Heart right ventricle (tissue), 16 donors: ENCODE measurements at regions not wholly inside any gene's neighbourhood (a gene's known extent, or its start where the extent isn't known, plus 50 kb on each side); places are given as distances from the start of the nearest gene placed in this dataset.

ENCODE experiments used
- ATAC-seq, 8 donors: fragments of 200-7000 bp; cut with Tn5 transposase; one replicate each; pipeline ENCODE4 v1.9.1; 2020; ENCODE audit warnings: mild to moderate bottlenecking in 8 of 8, moderate library complexity in 8 of 8, moderate number of reproducible peaks in 1 of 8
- DNase-seq, 2 donors: peaks; one replicate each; pipeline ENCODE4 v3.0.0-alpha.2; 2020
- H3K27ac ChIP-seq, 10 donors: fragments of 200-600 bp; sonication (generic) in 2 of 10; one replicate each; pipeline versions ENCODE4 v1.5.0 to v1.8.0; 2020 to 2022; ENCODE audit warnings: mild to moderate bottlenecking in 3 of 10
- H3K27me3 ChIP-seq, 7 donors: fragments of 200-600 bp; one replicate each; pipeline ENCODE4 v1.8.0; 2021 to 2022; ENCODE audit warnings: mild to moderate bottlenecking in 2 of 7
- H3K36me3 ChIP-seq, 9 donors: fragments of 200-600 bp; sonication (generic) in 1 of 9; one replicate each; pipeline versions ENCODE4 v1.5.0 to v1.8.0; 2020 to 2022; ENCODE audit warnings: mild to moderate bottlenecking in 2 of 9
- H3K4me1 ChIP-seq, 9 donors: fragments of 200-600 bp; sonication (generic) in 1 of 9; one replicate each; pipeline versions ENCODE4 v1.5.0 to v1.8.0; 2020 to 2022; ENCODE audit warnings: mild to moderate bottlenecking in 4 of 9
- H3K4me3 ChIP-seq, 10 donors: fragments of 200-600 bp; sonication (generic) in 2 of 10; one replicate each; pipeline versions ENCODE4 v1.5.0 to v1.8.0; 2020 to 2022; ENCODE audit warnings: mild to moderate bottlenecking in 7 of 10, moderate library complexity in 2 of 10
- H3K9me3 ChIP-seq, 11 donors: fragments of 200-600 bp in 10 of 11; sonication (generic) in 2 of 11; one replicate each; pipeline versions ENCODE4 v1.5.0 to v1.8.0; 2013 to 2022; ENCODE audit warnings: mild to moderate bottlenecking in 2 of 11, control low read depth in 1 of 11, moderate library complexity in 1 of 11
- WGBS, 2 donors: extraction: QIAGEN DNeasy Blood & Tissue Kit; methylation state at CpG; one replicate each; pipeline ENCODE4 v1.1.7; 2013; ENCODE audit warnings: inconsistent platforms in 1 of 2; 5-methylcytosine and 5-hydroxymethylcytosine counted together
- intact Hi-C, 10 donors: fragments of 100-400 bp; cut with DNase I; formaldehyde crosslinking; loops; one replicate each; pipeline versions ENCODE4 v1.11.1 to v1.14.2; 2022
- TF ChIP-seq, protein P1 (sequence below), 9 donors: fragments of 200-600 bp; sonication (generic) in 2 of 9; IDR thresholded peaks; one replicate each; pipeline versions ENCODE4 v1.5.0 to v1.8.0; 2021 to 2022; ENCODE audit warnings: antibody characterized with exemption in 9 of 9, mild to moderate bottlenecking in 5 of 9, moderate library complexity in 1 of 9
- donor health status: Arrhythmogenic right ventricular cardiomyopathy.
- donor health status: ischemic (EF 13 %, LVEDD 7.1; RV severe dilation, severe dysfunction).
- donor health status: healthy with polysubstance abuse.
- donor health status: DM: no; HTN: yes; CAD: no.
- donor health status: DM: no; HTN: no; CAD: no.
- donor health status: ischemic (EF 25% LVEDD 6.9; RV normal size, moderate dysfunction).
- donor health status: ischemic (EF 25% LVEDD 5.7; RV mildly dilated, moderate dysfunction).
- donor health status: healthy.
- donor health status: DM: yes; HTN: yes; CAD: no.
- donor health status: Ischemic cardiomyopathy.
- donor health status: ischemic (EF 35%, LVEDD 5.7; RV mildly dilated, moderate dysfunction).
- donor health status: nonischemic (EF 11% LVEDD 7.7; RV severe dilation, severe dysfunction).
- donor health status: DM: yes; HTN: yes; CAD: no.
- donor health status: PGD.
- donor health status: ischemic (EF 29% LVEDD 5.4; RV normal size, mild dysfunction).
- donor health status: nonischemic (EF 23%, LVEDD 6.1; RV moderate dilation, normal function).

DNA sequence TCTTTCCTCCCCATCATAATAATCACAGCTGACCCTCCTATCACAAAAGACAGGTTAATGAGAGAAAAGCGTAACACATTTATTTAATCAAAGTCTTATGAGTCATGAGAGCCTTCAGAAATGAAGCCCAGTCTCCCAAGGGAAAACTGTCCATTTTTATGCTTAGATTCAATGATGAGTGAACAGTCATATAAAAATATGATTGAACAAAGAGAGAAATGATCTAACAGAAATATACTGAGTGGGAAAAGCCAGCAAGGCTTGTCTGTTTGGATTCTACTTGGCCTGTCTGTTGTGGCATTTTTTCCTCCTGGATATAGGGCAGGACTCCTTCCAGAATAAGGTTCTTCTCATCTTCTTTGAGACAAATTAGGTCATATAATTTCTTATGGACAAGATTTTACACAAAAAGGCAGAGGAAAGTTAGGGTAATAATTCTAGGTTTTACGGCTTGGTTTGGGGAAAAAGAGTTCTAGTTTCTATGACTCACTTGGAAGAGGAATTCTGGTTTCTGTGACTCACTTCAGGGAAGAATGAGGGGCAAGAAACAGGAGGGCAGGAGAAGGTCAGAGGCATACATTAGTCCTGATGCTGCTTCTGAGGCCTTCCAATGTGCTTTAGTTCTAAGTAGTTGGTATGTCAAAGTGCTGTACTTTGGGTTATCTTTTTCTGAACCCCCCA lies 534.2 kb downstream of the ZIC1 start:
- intact Hi-C loops: no loop called here
- Histone ChIP-seq H3K9me3 (no peaks in the 10 kb centered on the region), H3K27ac (peak overlapping the region in 1 of 10 donors; percentile 67), H3K4me3 (no peak overlapping the region), H3K27me3 (no peaks in the 10 kb centered on the region), H3K4me1 (no peaks in the 10 kb centered on the region), H3K36me3 (no peaks in the 10 kb centered on the region)
- TF ChIP-seq, protein P1, sequence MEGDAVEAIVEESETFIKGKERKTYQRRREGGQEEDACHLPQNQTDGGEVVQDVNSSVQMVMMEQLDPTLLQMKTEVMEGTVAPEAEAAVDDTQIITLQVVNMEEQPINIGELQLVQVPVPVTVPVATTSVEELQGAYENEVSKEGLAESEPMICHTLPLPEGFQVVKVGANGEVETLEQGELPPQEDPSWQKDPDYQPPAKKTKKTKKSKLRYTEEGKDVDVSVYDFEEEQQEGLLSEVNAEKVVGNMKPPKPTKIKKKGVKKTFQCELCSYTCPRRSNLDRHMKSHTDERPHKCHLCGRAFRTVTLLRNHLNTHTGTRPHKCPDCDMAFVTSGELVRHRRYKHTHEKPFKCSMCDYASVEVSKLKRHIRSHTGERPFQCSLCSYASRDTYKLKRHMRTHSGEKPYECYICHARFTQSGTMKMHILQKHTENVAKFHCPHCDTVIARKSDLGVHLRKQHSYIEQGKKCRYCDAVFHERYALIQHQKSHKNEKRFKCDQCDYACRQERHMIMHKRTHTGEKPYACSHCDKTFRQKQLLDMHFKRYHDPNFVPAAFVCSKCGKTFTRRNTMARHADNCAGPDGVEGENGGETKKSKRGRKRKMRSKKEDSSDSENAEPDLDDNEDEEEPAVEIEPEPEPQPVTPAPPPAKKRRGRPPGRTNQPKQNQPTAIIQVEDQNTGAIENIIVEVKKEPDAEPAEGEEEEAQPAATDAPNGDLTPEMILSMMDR (IDR thresholded peaks at IDR 0.05): no peak
- DNase-seq (no peak), ATAC-seq (peak in 1 of 8 donors; percentile 50)
- 86 to 87% methylated on average over 2 of the region's 2 CpGs for whole genome bisulfite sequencing, 2 donors

DNA sequence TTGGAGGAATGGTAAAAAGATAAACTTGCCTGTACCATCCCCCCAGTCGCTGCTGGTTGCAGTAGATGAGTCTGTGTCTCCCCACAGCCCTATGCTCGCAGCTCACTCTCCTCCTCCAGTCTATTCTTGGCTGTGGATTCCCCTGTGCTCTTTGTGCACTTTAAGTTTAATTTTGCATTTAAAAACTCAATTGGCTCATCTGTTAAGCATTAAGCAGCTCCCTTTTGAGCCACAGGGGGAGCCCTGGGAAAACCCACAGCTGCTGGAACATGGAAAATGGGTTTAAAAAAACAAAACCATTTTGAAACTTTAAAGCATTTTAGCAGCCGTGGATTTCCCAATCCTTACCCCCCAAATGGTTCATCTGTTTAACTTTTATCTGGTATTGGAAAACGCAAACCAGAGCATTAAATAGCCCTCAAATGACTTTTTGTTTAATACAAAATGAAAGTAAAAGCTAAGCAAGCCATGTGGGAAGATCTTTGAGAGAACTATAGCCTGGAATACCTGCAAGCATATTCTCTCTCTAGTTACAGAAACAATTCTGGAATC lies 536.9 kb downstream of the ZIC1 start:
- DNase-seq (peak in 1 of 2 donors; percentile 20), ATAC-seq (peak in 7 of 8 donors; percentile 75 to 89 (median 83))
- Histone ChIP-seq H3K27me3 (no peaks in the 10 kb centered on the region), H3K36me3 (no peaks in the 10 kb centered on the region), H3K4me1 (no peaks in the 10 kb centered on the region), H3K4me3 (peak overlapping the region in 8 of 10 donors; percentile 14 to 45 (median 34)), H3K9me3 (no peaks in the 10 kb centered on the region), H3K27ac (peak overlapping the region in 6 of 10 donors; percentile 2 to 68 (median 26))
- WGBS, 2 donors: 26 to 27% methylated on average over 4 of the region's 4 CpGs
- intact Hi-C loops: no loop called here
- TF ChIP-seq, protein P1 (IDR thresholded peaks at IDR 0.05): peak; percentile 14 to 60 (median 51)

DNA sequence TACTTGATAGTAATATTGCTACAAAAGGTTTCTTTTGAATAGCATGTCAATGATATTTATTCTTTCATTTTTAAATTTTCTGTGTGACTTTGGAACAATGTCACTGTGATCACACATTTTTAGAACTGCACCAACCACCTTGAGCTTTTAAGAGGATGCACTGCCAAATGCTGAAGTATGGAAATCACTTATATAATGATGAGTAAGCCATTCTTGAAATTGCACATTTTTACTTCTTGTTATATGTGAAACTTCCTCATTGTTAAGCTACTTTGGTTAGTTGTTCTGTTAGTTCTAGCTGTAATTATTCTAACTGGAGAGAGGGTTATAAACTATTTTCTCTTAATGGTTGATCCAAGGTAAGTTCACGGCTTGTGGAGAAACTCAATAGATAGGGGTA lies 547.5 kb downstream of the ZIC1 start:
- H3K4me3 ChIP-seq: no peak overlapping the region

DNA sequence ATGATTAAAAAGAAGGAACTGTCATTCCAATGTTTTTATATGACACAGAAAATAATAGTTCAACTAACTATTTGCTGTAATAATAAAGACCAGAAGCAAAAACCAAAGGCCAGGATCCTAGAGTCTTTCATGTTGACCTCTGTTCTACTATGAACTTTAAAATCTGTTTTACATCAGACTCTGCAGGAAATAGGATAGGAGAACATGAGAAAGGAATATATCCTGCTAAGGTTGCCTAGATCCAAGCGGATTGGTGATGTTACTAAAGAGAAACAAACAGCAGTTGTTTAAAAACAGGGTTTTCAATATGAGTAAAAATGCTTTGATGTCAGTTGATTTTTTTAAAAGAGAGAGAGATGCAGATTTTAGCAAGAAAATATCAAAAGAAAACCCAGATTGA lies 549.6 kb downstream of the ZIC1 start:
- intact Hi-C loops: no loop called here
- Histone ChIP-seq H3K4me3 (no peak overlapping the region), H3K27ac (no peak overlapping the region), H3K4me1 (no peaks in the 10 kb centered on the region), H3K9me3 (peaks cover 0 to 21% (median 0%) of the 10 kb centered on the region in 11 donors), H3K36me3 (no peaks in the 10 kb centered on the region), H3K27me3 (no peaks in the 10 kb centered on the region)
- 80 to 89% methylated on average over 1 of the region's 1 CpG for WGBS, 2 donors
- ATAC-seq: no peak
- DNase-seq: no peak
- TF ChIP-seq, protein P1 (IDR thresholded peaks at IDR 0.05): no peak

More for the DNA sequence above, 547.5 kb downstream of the ZIC1 start:
- TF ChIP-seq, protein P1 (IDR thresholded peaks at IDR 0.05): no peak
- ATAC-seq (no peak), DNase-seq (no peak)
- intact Hi-C loops: no loop called here
- WGBS, 2 donors: 90 to 91% methylated on average over 1 of the region's 1 CpG
- Histone ChIP-seq H3K36me3 (no peaks in the 10 kb centered on the region), H3K4me1 (no peaks in the 10 kb centered on the region), H3K27ac (no peak overlapping the region), H3K27me3 (no peaks in the 10 kb centered on the region), H3K9me3 (peaks cover 0 to 21% (median 0%) of the 10 kb centered on the region in 11 donors)
